GM19238 (cell line): ENCODE measurements at regions not wholly inside any gene's neighbourhood (a gene's known extent, or its start where the extent isn't known, plus 50 kb on each side); places are given as distances from the start of the nearest gene placed in this dataset.
"Not testable (repeated sequence)": the region's sequence is repeated elsewhere in the genome, so short reads cannot be mapped to it uniquely, and the experiment has no call there.

Experiments
- DNase-seq: peaks from one replicate; pipeline ENCODE4 v3.0.0; 2011; ENCODE audit warnings: low spot score; ENCODE audit not compliant: insufficient read length

DNA sequence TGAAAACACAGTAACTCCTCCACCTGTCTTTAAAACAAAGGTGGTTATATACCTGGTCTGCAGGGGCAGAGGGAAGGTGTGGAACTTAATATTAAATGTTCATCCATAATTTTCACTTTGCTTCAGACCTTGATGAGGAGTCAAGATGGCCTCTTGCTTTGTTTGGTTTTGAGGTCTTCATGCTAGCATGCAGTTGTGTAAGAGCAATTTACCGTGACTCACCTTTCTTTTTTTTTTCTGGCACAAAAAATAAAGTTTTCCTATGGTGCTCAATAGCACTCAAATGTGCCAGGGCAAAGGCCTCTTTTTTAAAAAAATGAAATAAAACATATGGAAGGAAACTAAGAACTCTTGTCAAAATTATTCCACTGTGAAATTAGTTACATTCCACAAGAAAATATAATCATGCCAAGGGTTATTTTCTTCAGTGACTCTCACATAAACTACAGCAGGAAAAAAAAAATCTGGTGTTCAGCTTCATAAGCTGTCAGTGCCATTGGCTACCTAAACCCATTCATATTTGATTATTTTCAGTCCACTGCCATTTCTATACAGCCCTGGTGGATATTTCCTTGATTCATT is 128.2 kb downstream of the SLC7A11 start:
- no peak for DNase-seq

DNA sequence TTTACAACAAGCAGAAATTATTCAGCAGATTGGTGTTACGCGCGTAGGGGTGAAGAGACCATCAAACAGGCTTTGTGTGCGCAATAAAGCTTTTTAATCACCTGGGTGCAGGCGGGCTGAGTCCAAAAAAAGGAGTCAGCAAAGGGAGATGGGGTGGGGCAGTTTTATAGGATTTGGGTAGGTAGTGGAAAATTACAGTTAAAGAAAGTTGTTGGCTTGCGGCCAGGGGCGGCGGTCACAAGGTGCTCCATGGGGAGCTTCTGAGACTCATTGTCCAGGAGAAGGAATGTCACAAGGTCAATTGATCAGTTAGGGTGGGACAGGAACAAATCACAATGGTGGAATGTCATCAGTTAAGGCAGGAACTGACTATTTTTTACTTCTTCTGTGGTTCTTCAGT is 129.3 kb downstream of the SLC7A11 start:
- DNase-seq, result not testable (repeated sequence)

DNA sequence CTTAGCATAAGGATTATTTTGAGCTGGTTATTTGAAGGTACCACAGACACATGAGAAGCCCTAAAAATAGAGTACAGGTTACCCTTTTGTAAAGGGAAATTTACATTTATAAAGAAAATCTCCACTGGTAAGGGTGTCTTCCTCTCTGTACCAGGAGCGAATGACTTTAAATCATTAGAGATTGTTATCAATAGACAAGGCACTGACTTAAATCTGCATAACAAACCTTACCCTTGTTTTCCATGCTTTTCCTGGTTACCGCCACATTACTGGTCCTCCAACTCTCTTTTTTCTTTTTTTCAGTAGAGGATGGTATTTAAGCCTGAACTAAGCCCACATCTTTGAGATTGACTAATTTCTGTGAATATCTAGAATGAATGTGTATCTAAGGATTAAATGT is 129.8 kb downstream of the SLC7A11 start:
- DNase-seq, result no peak

DNA sequence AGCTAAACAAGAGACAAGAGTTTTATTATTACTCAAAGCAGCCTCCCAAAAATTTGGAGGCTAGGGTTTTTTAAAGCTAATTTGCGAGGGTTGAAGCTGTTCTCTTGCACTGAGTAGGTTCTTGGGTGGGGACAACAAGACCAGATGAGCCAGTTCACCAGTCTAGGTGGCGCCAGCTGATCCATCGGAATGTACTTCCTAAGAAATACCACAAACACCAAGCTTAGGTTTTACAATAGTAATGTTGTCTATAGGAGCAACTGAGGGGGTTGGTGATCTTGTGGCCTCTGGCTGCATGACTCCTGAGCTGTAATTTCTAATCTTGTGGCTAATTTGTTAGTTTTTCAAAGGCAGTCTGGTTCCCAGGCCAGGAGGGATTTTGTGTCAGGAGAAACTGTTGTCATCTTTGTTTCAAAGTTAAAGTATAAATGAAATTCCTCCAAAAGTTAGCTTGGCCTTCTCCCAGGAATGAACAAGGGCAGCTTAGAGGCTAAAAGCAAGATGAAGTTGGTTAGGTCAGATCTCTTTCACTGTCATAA is 130.6 kb downstream of the SLC7A11 start:
- DNase-seq, result no peak

DNA sequence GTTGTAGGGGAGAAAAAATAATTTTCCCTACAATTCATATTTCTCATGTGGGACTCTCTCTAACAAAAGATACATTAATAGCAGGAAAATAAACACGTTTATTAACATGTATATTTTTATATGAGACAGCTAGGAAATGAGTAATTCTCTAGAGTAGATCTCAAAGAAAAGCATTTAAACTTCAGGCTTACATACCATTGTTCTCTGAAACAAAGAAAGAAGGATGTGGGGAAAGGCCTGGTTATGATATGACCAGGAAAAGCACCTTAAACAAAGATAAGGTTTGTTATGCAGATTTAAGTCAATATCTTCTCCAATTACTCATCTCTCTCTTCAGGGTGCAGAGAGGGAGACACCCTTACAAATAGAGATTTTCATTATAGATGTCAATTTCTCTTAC is 131.3 kb downstream of the SLC7A11 start:
- DNase-seq, result no peak

- DNase-seq, result no peak
Measured at GRCh38 chr4:138107023-138107422, 135.1 kb downstream of the SLC7A11 start.

GRCh38 chr4:138105331-138105730 is 136.8 kb downstream of the SLC7A11 start:
- DNase-seq, result no peak

GRCh38 chr4:138104284-138104680 is 137.9 kb downstream of the SLC7A11 start:
- DNase-seq, result no peak

DNA sequence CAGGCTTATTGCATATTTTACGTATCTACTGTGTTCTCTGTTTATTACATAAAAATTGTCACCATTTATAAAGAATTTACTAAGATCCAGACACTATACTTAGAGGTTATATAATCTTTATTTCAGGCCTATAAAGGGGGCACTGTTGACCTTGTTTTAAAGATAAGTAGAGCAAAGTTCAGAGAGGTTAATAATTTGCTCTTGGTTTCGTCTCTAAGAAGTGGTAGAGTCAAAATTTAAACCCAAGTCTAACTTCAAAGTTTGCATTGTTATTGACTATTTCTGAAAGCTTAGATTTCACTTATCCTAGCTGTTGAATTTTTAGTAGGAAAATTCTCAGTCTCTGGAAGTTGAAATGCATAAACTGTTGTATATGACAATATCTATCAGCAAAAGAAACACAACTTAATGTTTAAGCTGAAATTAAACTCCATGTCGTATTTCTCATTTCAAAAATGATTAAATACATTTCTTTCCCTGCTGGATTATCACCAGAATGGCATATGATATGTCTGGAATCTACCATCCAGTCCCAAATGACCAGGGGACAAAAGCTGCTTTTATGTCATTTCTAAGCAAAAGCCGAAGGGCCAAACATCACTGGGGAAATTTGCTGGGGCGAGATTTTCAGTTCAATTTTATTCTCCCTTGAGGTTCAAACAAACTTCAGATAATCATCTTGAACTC is 138.4 kb downstream of the SLC7A11 start:
- no peak for DNase-seq

GRCh38 chr4:138099385-138099784 is 142.8 kb downstream of the SLC7A11 start:
- DNase-seq, result no peak

- no peak for DNase-seq
Measured at GRCh38 chr4:138097912-138098600, 144.1 kb downstream of the SLC7A11 start.

GRCh38 chr4:138096384-138097062 is 145.6 kb downstream of the SLC7A11 start:
- DNase-seq, result no peak

DNA sequence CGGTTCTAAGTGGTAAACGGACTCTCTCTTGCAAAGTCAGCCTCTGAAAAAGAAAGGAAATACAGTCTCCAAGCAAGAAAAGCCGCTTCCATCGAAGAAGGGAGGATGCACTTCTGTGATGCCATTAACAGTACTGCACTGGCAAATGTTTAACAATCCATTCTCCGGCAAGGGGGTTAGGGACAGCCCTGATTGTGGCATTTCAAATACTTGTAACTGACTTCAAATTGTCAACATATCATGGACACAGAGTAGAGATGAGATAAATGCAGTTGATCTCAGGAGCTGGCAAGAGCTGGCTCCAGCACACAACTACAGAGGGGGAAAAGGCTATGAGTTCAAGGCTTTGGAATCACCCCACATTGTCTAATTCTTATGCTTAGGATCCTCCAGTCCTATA is 146.8 kb downstream of the SLC7A11 start:
- no peak for DNase-seq

- DNase-seq, result no peak
Measured at GRCh38 chr4:138092060-138092459, 150.1 kb downstream of the SLC7A11 start.

DNA sequence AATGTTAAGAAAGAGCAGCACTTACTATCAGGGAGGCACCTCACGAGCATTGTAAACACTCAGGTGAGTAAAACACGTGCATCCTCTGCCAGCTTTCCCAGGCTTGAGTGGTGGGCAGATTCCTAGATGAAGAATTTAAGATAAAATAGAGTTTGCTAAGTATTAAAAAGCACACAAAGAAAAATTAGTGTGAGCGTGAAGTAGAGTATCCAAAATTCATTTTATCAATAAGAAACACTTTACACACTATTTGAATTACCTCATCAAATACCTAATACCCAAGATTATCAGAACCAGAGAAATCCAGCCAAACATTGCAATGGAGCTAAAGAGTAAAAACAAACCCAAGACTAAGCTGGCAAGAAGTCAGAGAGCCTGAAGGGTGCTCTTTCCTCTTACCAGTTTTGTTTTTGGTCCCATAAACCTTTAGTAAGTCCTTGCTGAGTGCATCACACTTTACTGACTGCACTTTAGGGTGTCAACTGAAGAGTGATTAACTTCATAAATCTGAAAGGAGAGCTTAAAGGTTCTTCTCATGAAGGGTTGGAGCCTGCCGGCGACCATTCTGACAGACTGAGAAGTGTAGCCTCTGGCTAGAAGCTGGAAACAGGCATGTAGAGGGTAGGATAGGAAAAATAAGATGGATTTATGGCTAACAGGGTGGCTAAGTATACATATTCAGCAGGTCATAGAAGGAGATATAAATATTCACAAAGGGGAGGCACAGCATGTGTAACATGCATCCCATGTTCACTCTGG is 151.1 kb downstream of the SLC7A11 start:
- DNase-seq, result no peak

GRCh38 chr4:138090150-138090917 is 151.8 kb downstream of the SLC7A11 start:
- DNase-seq, result peak; percentile 45

GRCh38 chr4:138088449-138089208 is 153.5 kb downstream of the SLC7A11 start:
- no peak for DNase-seq

DNA sequence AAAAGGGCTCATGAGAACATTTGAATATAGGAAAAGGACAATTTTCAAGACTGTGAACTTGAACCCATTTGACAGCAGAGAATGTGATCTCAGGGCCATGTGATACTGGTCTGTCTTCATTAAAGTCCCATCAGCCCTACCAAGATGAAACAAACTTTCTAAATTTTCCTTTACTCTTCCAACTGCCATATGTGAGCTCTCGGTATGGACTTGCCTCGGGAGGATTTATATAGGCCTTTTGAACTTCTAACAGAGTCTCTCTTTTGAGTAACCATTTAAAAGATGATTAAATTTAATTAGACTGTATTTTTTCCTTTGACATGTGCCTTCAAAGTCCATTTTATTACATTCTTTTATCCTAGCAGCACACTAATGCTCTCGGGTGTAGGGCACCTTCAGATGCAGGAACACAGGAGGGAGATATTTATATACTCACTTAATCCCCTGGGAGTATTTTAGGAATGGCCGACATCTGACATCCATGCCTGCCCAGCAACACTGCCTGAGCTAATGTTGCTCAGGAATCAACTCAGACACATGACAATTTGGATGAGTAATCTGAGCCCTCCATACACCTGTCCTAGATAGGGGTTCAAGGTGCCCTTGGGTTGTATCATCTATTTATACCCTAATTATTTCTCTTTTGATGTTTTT is 155.0 kb downstream of the SLC7A11 start:
- no peak for DNase-seq

DNA sequence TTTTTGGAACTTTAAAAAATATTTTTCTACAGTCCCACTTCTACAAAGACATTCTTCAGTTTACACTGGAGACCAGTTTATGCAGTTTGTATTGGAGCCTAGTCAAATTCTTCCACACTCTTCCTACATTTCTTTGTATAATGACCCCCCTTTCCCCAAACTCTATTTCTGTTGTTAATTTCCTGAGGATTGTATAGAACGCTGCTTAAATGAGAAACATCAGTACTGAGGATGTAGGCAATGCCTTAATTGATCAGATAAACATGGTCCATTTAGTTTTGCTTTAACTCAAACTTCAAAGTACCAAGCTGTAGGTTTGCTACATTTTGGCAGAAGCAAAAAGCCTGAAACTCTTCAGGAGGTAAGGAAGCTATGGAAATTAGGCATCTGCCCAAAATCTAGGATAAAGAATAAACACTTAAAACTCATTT is 155.5 kb downstream of the SLC7A11 start:
- no peak for DNase-seq
